SKM-1 (cell line): ENCODE measurements at regions not wholly inside any gene's neighbourhood (a gene's known extent, or its start where the extent isn't known, plus 50 kb on each side); places are given as distances from the start of the nearest gene placed in this dataset.

Experiments used
- DNase-seq: peaks from one replicate; lab custom pipeline; 2025; ENCODE audit not compliant: unreplicated experiment; lab: John Stamatoyannopoulos, UW

- DNase-seq: no peak
Observed at GRCh38 chr3:46146548-46146947, 61.6 kb downstream of the CCR1 start.

- no peak for DNase-seq
Observed at GRCh38 chr3:46146021-46146420, 62.1 kb downstream of the CCR1 start.

GRCh38 chr3:46145147-46145546, 63.0 kb downstream of the CCR1 start:
- DNase-seq: no peak

DNA sequence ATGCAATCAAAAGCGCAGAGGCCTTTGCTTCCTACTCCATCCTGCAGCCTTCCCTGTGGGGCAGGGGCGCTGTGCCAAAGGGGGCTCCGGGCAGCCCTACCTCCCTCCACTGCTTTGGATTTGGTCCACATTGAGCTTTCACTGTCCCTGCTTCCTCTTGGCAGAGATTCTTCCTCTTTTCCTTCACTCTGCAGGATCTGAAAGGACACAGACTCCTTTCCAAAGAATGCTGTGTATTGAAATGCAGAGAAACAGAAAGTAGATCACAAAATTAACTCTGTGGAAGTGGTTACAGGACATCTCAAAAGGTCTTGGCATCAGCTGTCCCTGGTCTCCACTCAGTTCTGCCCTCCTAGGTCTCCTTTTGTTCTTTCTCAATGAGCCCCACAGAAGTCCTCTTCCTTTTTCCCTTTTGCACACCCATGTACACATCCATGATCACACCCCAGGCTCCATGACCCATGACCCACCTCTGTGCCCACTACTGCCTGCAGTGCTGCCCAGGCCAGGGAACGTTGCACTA, 64.1 kb downstream of the CCR1 start:
- DNase-seq: no peak

GRCh38 chr3:46141813-46142212, 66.3 kb downstream of the CCR1 start:
- DNase-seq: no peak

DNA sequence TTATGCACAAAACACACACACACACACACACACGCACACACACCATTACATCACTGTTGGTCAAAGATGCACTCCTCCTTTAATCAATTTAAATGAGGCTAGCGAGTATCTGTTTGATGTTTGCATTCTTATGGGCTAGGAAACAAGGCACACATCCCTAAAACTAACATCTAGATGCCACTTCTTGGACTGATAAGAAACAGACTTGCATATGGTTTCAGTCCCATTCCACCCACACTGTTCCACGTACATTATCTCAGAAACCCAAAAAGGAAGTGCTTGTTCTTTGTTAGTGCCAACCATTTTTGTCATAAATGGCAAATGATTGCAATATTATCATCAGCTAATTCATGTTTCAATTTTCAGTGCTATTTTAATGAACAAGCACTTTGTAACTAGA, 69.5 kb downstream of the CCR1 start:
- no peak for DNase-seq

DNA sequence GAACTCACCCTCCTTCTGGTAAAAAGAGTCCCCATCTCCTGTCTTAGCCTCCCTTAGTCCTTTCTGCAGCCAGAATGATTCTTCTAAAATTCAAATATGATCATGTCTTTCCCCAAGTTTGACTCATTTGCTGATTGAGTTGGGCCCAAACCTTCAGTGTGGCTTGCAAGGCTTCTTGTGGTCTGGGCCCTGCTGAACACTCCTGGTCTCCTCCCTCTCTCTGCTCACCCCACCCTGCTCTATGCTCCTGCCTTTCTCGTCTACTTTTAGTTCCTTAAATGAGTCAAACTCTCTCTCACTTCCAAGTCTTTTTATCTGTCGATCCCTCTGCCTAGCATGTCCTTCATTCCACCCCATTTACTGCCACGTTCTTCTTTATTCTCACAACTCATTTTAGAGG, 72.6 kb downstream of the CCR1 start:
- DNase-seq: no peak

DNA sequence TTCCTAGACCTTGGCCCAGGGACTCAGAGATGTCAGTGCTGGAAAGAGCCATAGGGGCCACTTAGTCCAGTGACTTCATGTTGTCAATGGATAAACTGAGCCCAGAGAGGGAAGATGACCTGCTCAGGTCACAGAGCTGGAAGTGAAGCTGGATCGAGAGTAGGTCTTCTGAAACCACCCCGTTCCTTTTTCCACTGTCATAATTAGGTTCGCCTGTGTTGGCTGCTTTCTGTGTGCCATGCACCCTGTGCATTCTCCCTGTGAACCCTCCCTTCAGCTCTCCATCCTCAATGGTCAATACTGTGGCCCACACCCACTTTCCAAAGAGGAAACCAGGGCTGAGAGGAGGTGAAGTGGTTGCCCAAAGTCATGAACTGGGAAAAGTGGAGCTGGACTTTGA, 74.8 kb downstream of the CCR1 start:
- DNase-seq: no peak

DNA sequence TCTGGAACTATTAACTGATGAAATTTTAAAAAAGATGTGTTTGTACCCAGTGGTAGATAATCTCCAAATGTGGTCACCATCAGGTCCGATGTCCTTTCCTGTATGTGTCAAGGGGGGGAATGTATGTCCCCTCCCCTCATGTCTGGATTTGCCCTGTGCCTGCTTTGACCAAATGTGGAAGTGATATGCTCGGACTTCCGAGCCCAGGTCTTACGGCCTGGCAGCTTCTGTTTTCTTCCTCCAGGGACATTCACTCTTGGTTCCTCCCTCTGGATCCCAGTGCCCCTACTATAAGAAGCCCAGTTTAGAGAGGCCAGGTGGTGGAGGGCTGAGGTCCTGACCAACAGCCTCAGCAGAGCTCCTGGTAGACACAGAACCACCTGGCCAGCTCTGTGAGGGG, 75.5 kb downstream of the CCR1 start:
- no peak for DNase-seq

- DNase-seq: no peak
Observed at GRCh38 chr3:46131884-46132450, 76.1 kb downstream of the CCR1 start.

GRCh38 chr3:46130631-46131310, 77.3 kb downstream of the CCR1 start:
- DNase-seq: peak; percentile 56

GRCh38 chr3:46129588-46130272, 78.4 kb downstream of the CCR1 start:
- no peak for DNase-seq

DNA sequence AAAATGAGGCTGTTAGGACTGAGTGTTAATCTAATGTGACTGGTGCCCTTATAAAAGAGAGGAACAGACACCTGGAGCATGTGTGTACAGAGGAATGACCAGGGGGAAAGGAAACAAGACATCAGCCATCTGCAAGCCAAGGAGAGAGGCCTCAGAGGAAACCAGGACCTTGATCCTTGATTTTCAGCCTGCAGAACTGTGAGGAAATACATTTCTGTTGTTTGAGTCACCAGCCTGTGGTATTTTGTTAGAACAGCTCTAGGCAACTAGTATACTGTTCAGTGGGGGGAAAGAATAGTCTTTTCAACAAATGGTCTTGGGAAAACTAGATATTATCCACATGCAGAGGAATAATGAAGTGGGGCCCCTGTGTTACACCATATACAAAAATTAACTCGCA, 80.6 kb downstream of the CCR1 start:
- DNase-seq: no peak

- no peak for DNase-seq
Observed at GRCh38 chr3:46124216-46125177, 83.6 kb downstream of the CCR1 start.

DNA sequence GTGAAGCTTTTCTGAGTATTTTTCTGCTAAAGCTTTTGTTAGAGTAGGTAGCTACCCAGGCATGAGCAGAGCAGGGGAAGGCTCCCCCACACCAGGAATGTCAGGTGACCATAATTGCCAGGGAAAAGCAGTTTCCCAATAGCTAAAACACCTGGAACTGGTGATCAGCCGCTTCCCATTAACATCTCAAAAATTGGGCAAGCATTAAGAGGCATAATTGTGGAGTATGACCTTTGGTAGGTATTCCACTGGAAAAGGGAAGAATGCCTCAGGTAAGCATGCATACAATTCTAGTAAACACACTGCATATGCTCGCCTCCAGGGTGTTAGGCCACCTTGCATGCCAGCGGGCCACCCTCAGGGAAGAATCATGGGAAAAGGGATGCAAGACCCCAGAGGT, 84.5 kb downstream of the CCR1 start:
- no peak for DNase-seq

DNA sequence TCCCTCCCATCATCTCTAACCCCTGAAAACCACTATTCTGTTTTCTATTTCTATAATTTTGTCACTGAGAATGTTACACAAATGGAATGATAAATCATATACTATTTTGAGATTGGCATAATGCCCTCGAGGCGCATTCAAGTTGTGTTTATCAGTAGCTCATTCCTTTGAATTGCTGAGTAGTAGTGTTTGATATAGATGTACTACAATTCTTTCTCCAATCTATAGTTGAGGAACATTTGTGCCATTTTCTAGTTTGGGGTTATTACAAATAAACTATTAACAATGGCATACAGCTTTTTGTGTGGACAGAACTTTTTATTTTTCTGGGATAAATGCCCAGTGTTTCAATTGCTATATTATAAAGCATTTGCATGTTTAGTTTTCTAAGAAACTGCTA, 86.0 kb downstream of the CCR1 start:
- DNase-seq: no peak

DNA sequence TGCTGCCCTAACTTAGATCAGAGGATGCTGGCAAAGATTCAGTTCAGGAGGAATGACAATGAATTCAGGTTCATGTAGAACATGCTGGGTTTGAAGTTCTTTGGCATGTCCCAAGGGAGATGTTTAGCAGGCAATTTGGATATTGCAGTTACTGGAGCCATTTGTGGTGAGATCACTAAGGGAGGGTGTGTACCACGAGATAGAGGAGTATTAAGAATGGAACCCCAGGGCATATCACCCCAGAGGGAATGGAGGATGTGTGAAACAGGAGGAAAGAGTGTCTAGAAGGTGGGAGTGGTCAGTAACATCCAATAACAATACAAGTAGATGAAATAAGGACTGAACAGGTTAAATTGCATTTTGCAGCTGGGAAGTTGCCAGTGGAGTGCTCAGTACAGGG, 87.1 kb downstream of the CCR1 start:
- DNase-seq: no peak

DNA sequence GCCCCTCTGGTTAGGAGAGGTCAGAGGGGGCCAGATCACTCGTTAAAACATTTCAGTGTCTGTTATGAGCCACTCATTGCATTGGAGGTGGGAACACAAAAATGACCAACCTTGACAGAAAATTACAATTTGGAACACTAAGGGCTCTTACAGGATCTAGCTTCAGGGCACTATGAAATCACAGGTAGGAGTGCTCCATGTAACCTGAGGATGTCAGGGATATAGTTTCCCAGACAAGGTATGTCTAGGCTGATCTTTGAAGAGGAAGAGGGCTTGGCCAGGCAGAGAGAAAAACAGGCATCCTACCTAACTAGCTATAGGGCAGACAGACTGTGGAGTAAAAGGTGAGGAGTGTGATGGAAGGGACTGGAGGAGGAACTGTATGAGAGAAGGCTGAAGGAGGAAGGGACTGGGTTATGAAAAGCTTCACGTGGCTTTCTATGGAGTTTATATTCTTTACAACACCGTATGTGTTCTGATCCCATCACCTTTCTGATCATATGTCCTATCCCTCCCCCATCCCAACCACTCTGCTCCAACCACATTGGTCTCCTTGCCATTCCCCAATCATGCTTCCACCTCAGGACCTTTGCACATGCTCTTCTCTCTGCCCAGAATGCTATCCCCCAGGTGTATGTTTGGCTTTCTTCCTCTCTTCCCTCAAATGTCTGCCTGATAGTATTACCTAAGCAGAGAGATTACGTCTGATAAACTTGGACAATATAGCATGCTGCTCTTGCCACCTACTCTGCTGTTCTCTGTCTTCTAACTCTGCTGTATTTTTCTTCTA, 88.2 kb downstream of the CCR1 start:
- no peak for DNase-seq

DNA sequence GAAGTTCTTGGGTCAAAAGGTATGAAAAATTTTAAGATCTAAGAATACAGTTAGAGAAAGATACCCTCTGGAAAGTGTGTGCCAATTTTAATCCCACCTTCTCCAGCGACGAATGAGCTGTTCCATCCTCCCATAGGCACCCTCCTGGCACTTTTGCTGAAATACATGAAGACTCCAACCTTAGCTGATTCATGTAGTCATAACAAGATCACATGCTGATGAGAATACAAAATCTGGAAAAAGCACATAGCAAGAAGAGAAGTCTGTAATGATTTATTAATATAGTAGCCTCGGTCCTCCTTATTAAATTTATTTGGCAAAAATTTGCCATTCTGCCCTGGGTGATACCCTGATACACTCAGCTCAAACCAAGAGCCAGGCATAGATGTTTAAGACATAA, 88.9 kb downstream of the CCR1 start:
- DNase-seq: no peak

DNA sequence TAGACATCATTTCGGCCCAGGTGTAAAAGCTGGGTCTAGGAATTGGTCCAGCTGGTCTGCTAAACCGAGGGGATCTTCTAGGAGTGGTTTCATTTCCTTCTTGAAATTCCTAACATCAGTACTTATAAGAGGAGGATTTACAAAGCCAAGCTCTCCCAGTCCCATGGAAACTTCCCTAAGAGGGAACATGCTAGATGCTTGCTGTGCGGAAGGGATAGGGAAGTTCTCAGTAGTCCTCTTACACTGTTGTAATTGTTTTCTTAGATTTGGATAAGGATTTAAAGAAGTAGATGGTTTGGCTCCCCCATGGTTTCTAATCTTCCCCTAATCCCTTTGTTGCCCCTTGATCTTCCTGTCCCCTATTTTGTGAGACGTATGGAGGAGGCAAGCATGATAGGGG, 89.7 kb upstream of the XCR1 start:
- DNase-seq: no peak
